ENCODE measurements at regions not wholly inside any gene's neighbourhood (a gene's known extent, or its start where the extent isn't known, plus 50 kb on each side); places are given as distances from the start of the nearest gene placed in this dataset.

GRCh38 chr14:71557351-71557750 is 374.9 kb upstream of the RGS6 start:
- no peak for TF ChIP-seq ZNF444 (CRISPR knock-in tag; IDR thresholded peaks at IDR 0.05)
- no peak for TF ChIP-seq FOXP4 (CRISPR knock-in tag; IDR thresholded peaks at IDR 0.05; ENCODE audit: borderline replicate concordance)
- no peak for TF ChIP-seq EZH2 (IDR thresholded peaks at IDR 0.05; ENCODE audit: borderline replicate concordance, low read depth, low read length)
- no peak for TF ChIP-seq TCF3 (CRISPR knock-in tag; IDR thresholded peaks at IDR 0.05)

All from K562 (cell line).